OCI-LY1 (cell line): ENCODE measurements at regions not wholly inside any gene's neighbourhood (a gene's known extent, or its start where the extent isn't known, plus 50 kb on each side); places are given as distances from the start of the nearest gene placed in this dataset.

Source experiments
- H2AFZ ChIP-seq: fragments of 200-600 bp; sonication (generic), shearing (Covaris generic); 2 replicates; pipeline ENCODE4 v1.6.0; 2014; ENCODE audit warnings: antibody characterized with exemption, mild to moderate bottlenecking, low read length
- H3F3A ChIP-seq: fragments of 200-600 bp; sonication (generic), shearing (Covaris generic); 2 replicates; pipeline ENCODE4 v1.6.0; 2014; ENCODE audit warnings: mild to moderate bottlenecking, antibody characterized with exemption, low read length, moderate library complexity; ENCODE audit not compliant: insufficient read depth
- H3K27ac ChIP-seq: fragments of 200-600 bp; sonication (generic); 2 replicates; pipeline ENCODE4 v1.5.1; 2014; ENCODE audit warnings: low read length, mixed run types, mild to moderate bottlenecking, low read depth; ENCODE audit not compliant: poor library complexity, severe bottlenecking
- H3K27me3 ChIP-seq: fragments of 200-600 bp; sonication (generic); 2 replicates; pipeline ENCODE4 v1.6.0; 2014; ENCODE audit warnings: antibody characterized with exemption, mild to moderate bottlenecking, low read length, moderate library complexity; ENCODE audit not compliant: insufficient read depth
- H3K36me3 ChIP-seq: fragments of 200-600 bp; sonication (generic); 2 replicates; pipeline ENCODE4 v1.6.1; 2014; ENCODE audit warnings: mild to moderate bottlenecking, antibody characterized with exemption, low read length, moderate library complexity, mixed read lengths; ENCODE audit not compliant: insufficient read depth
- H3K4me1 ChIP-seq: fragments of 200-600 bp; sonication (generic); 2 replicates; pipeline ENCODE4 v1.5.1; 2014; ENCODE audit warnings: mild to moderate bottlenecking, low read length, moderate library complexity; ENCODE audit not compliant: insufficient read depth, severe bottlenecking
- H3K4me2 ChIP-seq: fragments of 200-600 bp; sonication (generic), shearing (Covaris generic); 2 replicates; pipeline ENCODE4 v1.6.1; 2014; ENCODE audit warnings: low read length
- H3K4me3 ChIP-seq: fragments of 200-600 bp; sonication (generic); 2 replicates; pipeline ENCODE4 v1.5.1; 2014; ENCODE audit warnings: low read length, low read depth, mild to moderate bottlenecking, mixed read lengths; ENCODE audit not compliant: poor library complexity, severe bottlenecking
- H3K79me2 ChIP-seq: fragments of 200-600 bp; shearing (Covaris generic); 2 replicates; pipeline ENCODE4 v1.6.1; 2016; ENCODE audit warnings: mixed run types, low read length, mixed read lengths; ENCODE audit not compliant: insufficient read depth
- H3K9ac ChIP-seq: fragments of 200-600 bp; sonication (generic), shearing (Covaris generic); 2 replicates; pipeline ENCODE4 v1.6.1; 2014; ENCODE audit warnings: mild to moderate bottlenecking, low read length, mixed read lengths
- H3K9me2 ChIP-seq: fragments of 200-600 bp; sonication (generic), shearing (Covaris generic); 2 replicates; pipeline ENCODE4 v1.6.1; 2014; ENCODE audit warnings: low read depth, mild to moderate bottlenecking, low read length, mixed read lengths
- H3K9me3 ChIP-seq: fragments of 200-600 bp; shearing (Covaris generic); 2 replicates; pipeline ENCODE4 v1.6.1; 2014; ENCODE audit warnings: low read length, mixed read lengths
- H4K20me1 ChIP-seq: fragments of 200-600 bp; sonication (generic), shearing (Covaris generic); 2 replicates; pipeline ENCODE4 v1.6.0; 2016; ENCODE audit warnings: mild to moderate bottlenecking, low read length; ENCODE audit not compliant: insufficient read depth
- CTCF ChIP-seq: fragments of 200-600 bp; sonication (generic), shearing (Covaris generic); IDR thresholded peaks from 2 replicates; pipeline ENCODE4 v1.5.1; 2017; ENCODE audit warnings: mild to moderate bottlenecking, antibody characterized with exemption, low read length, moderate library complexity, mixed read lengths
- EZH2 ChIP-seq: fragments of 200-600 bp; sonication (generic), shearing (Covaris generic); IDR thresholded peaks from 2 replicates; pipeline ENCODE4 v1.8.0; 2017; ENCODE audit warnings: borderline replicate concordance, mixed run types, mild to moderate bottlenecking, antibody characterized with exemption, low read length, moderate library complexity, mixed read lengths

GRCh38 chr12:111183094-111183493 lies 185.8 kb downstream of the PHETA1 start:
- Histone ChIP-seq H3K36me3 (no peaks in the 10 kb centered on the region), H4K20me1 (no peaks in the 10 kb centered on the region), H3K4me1 (no peaks in the 10 kb centered on the region), H3F3A (no peaks in the 10 kb centered on the region), H3K9me2 (no peaks in the 10 kb centered on the region), H3K4me2 (no peak overlapping the region), H3K79me2 (no peaks in the 10 kb centered on the region), H2AFZ (no peak overlapping the region), H3K27me3 (no peaks in the 10 kb centered on the region), H3K27ac (no peak overlapping the region), H3K9ac (no peak overlapping the region), H3K4me3 (no peak overlapping the region), H3K9me3 (no peaks in the 10 kb centered on the region)
- TF ChIP-seq CTCF (no peak), EZH2 (no peak)

GRCh38 chr12:111182382-111182781 lies 186.5 kb downstream of the PHETA1 start:
- Histone ChIP-seq H4K20me1 (no peaks in the 10 kb centered on the region), H3K79me2 (no peaks in the 10 kb centered on the region), H3K4me3 (no peak overlapping the region), H3F3A (no peaks in the 10 kb centered on the region), H3K36me3 (no peaks in the 10 kb centered on the region), H3K9ac (no peak overlapping the region), H2AFZ (no peak overlapping the region), H3K4me1 (no peaks in the 10 kb centered on the region), H3K27me3 (no peaks in the 10 kb centered on the region), H3K4me2 (no peak overlapping the region), H3K9me2 (no peaks in the 10 kb centered on the region), H3K9me3 (no peaks in the 10 kb centered on the region), H3K27ac (no peak overlapping the region)
- no peak for TF ChIP-seq EZH2
- no peak for TF ChIP-seq CTCF

GRCh38 chr12:111181143-111181726 lies 187.7 kb downstream of the PHETA1 start:
- Histone ChIP-seq H3K36me3 (no peaks in the 10 kb centered on the region), H3K9ac (no peak overlapping the region), H3K4me2 (no peak overlapping the region), H4K20me1 (no peaks in the 10 kb centered on the region), H3K79me2 (no peaks in the 10 kb centered on the region), H3F3A (no peaks in the 10 kb centered on the region), H3K4me1 (no peaks in the 10 kb centered on the region), H3K27me3 (no peaks in the 10 kb centered on the region), H3K27ac (no peak overlapping the region), H2AFZ (no peak overlapping the region), H3K9me2 (no peaks in the 10 kb centered on the region), H3K4me3 (no peak overlapping the region), H3K9me3 (no peaks in the 10 kb centered on the region)
- TF ChIP-seq EZH2 (no peak), CTCF (no peak)
